22Rv1 (cell line): ENCODE measurements at regions not wholly inside any gene's neighbourhood (a gene's known extent, or its start where the extent isn't known, plus 50 kb on each side); places are given as distances from the start of the nearest gene placed in this dataset.

Experiments used
- ZFX ChIP-seq: fragments of 450-650 bp; IDR thresholded peaks from 2 replicates; pipeline ENCODE4 v1.6.1; 2017; ENCODE audit warnings: antibody characterized with exemption, borderline replicate concordance
- TF ChIP-seq, protein P1 (sequence below): fragments of 450-650 bp; IDR thresholded peaks from 2 replicates; pipeline ENCODE4 v1.5.1; 2017; ENCODE audit warnings: mild to moderate bottlenecking

DNA sequence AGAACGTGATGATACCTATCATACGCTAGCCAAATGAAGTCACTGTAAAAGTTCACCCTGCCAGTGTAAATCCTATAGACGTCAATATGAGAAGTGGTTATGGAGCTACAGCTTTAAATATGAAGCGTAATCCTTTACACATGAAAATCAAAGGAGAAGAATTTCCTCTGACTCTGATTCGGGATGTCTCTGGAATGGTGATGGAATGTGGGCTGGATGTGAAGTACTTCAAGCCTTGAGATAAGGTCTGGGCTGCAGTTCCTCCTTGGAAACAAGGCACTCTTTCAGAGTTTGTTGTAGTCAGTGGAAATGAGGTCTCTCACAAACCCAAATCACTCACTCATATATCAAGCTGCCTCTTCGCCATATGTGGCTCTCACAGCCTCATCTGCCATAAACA lies 53.1 kb upstream of the NAP1L1 start:
- TF ChIP-seq, protein P1, sequence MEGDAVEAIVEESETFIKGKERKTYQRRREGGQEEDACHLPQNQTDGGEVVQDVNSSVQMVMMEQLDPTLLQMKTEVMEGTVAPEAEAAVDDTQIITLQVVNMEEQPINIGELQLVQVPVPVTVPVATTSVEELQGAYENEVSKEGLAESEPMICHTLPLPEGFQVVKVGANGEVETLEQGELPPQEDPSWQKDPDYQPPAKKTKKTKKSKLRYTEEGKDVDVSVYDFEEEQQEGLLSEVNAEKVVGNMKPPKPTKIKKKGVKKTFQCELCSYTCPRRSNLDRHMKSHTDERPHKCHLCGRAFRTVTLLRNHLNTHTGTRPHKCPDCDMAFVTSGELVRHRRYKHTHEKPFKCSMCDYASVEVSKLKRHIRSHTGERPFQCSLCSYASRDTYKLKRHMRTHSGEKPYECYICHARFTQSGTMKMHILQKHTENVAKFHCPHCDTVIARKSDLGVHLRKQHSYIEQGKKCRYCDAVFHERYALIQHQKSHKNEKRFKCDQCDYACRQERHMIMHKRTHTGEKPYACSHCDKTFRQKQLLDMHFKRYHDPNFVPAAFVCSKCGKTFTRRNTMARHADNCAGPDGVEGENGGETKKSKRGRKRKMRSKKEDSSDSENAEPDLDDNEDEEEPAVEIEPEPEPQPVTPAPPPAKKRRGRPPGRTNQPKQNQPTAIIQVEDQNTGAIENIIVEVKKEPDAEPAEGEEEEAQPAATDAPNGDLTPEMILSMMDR = no peak
- no peak for TF ChIP-seq ZFX
